NOMO-1 (cell line): ENCODE measurements at regions not wholly inside any gene's neighbourhood (a gene's known extent, or its start where the extent isn't known, plus 50 kb on each side); places are given as distances from the start of the nearest gene placed in this dataset.

Source experiments
- DNase-seq, 2 experiments: peaks; one replicate each; lab custom pipeline; 2025; ENCODE audit not compliant: unreplicated experiment in 2 of 2; lab: John Stamatoyannopoulos, UW

DNA sequence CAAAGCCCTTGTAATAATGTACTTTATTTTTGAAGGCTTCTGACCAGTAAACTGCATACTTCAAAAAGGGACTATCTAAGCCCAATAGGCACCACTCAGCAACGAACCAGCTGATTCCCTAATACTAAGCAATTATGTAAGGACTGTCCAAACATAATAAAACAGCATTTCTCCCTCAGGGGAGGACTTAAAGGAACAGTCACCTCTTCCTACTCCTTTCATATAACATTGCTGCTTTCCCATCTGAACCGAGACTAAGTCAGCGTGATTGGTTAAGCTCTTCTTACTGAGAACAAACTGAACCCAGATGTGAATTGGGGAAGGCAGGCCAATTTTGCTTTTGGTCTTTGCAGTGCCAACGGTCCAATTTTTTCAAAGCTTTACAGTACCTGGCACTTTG lies 420.0 kb downstream of the METTL15 start:
- DNase-seq: no peak

DNA sequence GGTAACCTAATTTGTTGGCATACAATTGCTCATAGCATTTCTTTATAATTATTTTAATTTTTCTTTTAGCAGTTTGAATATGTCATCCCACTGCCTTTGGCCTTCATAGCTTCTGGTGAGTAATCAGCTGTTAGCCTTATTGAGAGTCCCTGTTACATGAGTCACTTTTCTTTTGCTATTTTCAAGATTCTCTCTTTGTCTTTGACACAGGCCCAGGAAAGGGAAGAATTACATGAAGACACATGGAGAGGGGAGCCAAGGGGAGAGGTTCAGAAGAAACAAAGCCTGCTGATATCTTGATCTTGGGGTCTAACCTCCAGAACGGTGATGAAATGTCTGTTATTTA lies 418.2 kb downstream of the METTL15 start:
- no peak for DNase-seq

- no peak for DNase-seq
These were observed 417.6 kb downstream of the METTL15 start for GRCh38 chr11:28525636-28526405.

- DNase-seq: no peak
These were observed 415.9 kb downstream of the METTL15 start for GRCh38 chr11:28524098-28524497.

GRCh38 chr11:28521075-28521474 lies 412.9 kb downstream of the METTL15 start:
- DNase-seq: no peak

DNA sequence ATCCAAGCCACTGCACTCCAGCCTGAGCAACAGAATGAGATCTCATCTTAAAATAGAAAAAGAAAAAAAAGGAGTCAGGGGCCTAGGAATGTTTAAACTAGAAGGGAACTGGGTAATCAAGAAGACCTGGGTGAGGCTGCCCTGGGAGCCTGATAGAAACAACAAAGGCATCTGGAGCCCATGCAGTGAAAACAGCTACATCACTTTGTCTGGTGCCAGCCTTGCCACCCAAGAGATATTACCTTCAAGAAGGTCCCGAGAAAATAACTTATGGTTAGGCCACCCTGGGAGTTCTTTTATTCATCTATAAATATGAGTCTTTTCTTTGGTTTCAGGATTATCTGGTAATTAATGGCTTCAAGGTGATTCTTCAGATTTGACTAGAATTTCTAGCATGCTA lies 412.1 kb downstream of the METTL15 start:
- no peak for DNase-seq

- DNase-seq: no peak
These were observed 410.6 kb downstream of the METTL15 start for GRCh38 chr11:28518825-28519224.

- no peak for DNase-seq
These were observed 409.4 kb downstream of the METTL15 start for GRCh38 chr11:28517621-28518020.

- DNase-seq: no peak
These were observed 406.2 kb downstream of the METTL15 start for GRCh38 chr11:28514391-28514790.

DNA sequence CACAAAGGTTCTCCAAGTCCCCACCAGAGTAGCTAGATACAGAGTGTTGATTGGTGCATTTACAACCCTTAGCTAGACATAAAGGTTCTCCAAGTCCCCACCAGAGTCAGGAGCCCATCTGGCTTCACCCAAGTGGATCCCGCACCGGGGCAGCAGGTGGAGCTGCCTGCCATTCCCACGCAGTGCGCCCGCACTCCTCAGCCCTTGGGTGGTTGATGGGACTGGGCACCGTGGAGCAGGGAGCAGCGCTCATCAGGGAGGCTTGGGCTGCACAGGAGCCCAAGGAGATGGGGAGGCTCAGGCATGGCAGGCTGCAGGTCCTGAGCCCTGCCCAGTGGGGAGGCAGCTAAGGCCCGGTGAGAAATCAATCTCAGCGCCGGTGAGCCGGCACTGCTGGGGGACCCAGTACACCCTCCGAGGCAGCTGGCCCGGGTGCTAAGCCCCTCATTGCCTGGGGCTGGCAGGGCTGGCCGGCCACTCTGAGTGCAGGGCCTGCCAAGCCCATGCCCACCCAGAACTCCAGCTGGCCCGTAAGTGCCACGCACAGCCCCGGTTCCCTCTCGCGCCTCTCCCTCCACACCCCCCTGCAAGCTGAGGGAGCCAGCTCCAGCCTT lies 404.1 kb downstream of the METTL15 start:
- no peak for DNase-seq

GRCh38 chr11:28505232-28505631 lies 397.0 kb downstream of the METTL15 start:
- DNase-seq: no peak

- no peak for DNase-seq
These were observed 396.4 kb downstream of the METTL15 start for GRCh38 chr11:28504555-28505110.

DNA sequence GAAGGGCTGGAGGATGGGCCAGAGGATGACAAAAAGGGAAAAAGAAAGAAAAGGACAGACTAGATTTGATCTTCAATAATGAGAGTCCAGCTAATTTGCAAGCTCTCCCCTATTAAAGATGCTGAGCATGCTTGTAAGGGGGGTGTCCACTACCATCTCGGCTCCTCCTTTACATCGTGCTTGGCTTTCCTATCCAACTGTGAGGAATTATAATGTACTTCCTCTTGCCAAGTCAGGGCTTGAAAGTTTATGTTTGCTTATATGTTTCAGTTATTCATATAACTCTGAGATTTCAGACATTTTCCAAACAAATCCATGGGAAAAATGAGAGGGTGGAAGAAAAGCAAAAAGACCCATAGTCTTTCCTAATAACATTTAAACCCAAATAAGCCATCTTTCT lies 387.1 kb downstream of the METTL15 start:
- DNase-seq: no peak

- DNase-seq: no peak
These were observed 383.2 kb downstream of the METTL15 start for GRCh38 chr11:28491431-28491830.

- DNase-seq: no peak
These were observed 382.7 kb downstream of the METTL15 start for GRCh38 chr11:28490773-28491382.

GRCh38 chr11:28488336-28488735 lies 380.1 kb downstream of the METTL15 start:
- DNase-seq: no peak

- no peak for DNase-seq
These were observed 375.1 kb downstream of the METTL15 start for GRCh38 chr11:28483072-28483867.

DNA sequence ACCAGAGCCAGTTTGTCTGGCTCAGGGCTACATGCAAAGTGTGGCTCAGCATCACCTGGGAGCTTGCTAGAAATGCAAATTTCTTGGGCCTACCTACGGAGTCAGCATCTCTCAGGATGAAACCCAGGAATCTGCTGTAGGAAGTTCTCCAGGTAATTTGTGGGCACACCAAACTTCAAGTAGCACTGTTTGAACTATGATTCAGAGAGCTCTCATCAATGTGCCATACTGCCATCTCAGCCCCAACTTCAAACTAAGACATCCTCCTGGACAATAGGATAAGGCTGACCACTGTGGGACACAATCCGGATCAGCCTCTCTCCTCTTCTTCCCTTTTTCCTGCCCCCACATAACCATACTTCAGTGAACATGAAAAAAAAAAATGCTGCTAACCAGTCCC lies 374.5 kb downstream of the METTL15 start:
- no peak for DNase-seq

DNA sequence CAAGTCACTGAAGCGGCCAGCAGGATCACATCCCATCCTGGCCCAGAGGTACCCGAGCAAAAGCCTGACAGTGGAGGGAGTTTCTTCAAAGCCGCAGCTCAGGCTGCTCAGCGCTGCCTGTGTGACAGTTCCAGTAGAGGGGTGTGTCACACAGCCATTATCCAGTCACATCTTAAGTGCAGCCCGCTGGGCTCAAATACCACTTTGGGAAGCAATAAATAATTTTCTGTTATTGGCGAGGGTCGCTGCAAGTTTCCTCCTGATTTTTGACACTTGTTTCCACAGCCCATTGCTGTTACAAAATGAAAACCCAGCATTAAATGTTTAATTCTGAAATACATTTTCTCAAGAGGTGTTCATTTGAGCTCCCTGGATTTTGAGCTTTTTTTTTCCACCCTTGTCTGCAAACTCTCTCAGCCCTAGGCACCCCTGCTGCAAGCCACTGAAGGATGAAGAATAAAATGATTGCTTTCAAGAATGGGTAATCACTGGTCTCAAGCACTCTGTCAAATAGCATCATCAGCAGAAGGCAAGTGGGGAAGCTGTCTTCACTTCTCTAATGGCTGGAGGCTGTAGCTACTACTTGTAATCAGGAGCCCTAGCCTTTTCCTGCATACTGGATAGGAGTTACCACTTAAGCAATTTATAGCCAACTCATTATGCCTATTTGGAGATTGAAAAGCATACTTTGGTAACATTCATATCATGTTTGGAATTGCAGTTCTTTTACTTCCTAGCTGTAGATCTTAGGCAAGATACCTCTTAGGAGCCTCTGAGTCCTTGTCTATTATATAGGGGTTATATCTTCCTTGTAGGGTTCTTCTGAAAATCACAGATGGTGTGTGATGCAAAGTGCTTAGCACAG lies 373.7 kb downstream of the METTL15 start:
- no peak for DNase-seq

- no peak for DNase-seq
These were observed 372.2 kb downstream of the METTL15 start for GRCh38 chr11:28480406-28480805.
